CD4-positive, alpha-beta T cell treated with Interleukin-4 for 1 hour (primary cell): ENCODE measurements at regions not wholly inside any gene's neighbourhood (a gene's known extent, or its start where the extent isn't known, plus 50 kb on each side); places are given as distances from the start of the nearest gene placed in this dataset.
A peak's percentile ranks its signal among the peaks of the same experiment; 100 is the strongest.
"Not testable (repeated sequence)": the region's sequence is repeated elsewhere in the genome, so short reads cannot be mapped to it uniquely, and the experiment has no call there.

Experiments used
- DNase-seq, 2 donors: peaks; one replicate each; pipeline ENCODE4 v3.0.0-alpha.2; 2020 to 2022

- no peak for DNase-seq
Measured at GRCh38 chr22:46026899-46027210, 49.9 kb upstream of the WNT7B start.

GRCh38 chr22:46027211-46028105 is 50.5 kb upstream of the WNT7B start:
- no peak for DNase-seq

GRCh38 chr22:46028106-46028991 is 51.4 kb upstream of the WNT7B start:
- DNase-seq, result no peak

- no peak for DNase-seq
Measured at GRCh38 chr22:46029036-46029435, 52.1 kb upstream of the WNT7B start.

- DNase-seq, result no peak
Measured at GRCh38 chr22:46029574-46030200, 52.7 kb upstream of the WNT7B start.

DNA sequence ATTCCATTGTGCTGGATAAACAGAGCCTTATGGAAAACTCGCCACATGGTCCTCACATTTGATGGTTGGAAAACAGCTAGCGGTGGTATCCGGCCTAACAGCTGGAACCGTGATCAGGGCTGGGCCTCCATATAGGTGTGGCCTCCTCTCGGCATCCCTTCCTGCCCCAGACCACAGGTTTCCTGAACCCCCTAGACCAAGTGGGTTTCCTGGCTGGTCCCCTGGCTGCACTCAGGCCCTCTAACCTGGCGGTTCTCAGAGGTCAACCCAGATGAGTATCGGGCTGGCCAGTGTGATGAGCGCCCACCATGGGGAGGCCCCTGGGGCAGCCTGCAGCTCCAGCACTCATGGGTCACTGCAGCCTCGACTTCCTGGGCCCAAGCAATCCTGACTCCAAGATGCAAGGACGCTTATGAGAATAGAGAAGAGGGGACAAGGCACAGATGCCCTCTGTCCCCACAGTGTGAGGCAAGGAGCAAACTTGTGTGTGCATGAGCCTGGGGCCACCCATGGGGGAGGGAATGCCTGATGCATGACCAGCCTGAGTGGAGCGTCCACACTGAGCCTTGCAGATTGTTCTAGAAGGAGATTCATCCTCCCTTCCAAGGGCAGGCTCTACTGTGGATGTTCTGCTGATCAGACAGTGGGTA is 53.4 kb upstream of the WNT7B start:
- no peak for DNase-seq

DNA sequence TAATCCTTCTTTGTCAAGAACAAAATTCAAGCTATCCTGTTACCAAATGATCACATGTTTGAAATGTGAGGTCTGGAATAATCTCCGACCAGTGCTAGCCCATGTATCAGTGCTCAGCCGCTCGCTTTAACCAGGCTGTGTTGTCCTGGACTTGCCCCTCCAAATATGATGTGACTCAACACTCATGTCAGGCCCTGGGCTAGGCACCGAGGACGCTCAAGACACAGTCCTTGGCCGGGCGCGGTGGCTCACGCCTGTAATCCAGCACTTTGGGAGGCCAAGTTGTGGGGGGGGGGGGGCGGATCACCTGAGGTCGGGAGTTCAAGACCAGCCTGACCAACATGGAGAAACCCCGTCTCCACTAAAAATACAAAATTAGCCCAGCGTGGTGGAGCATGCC is 54.1 kb upstream of the WNT7B start:
- no peak for DNase-seq

DNA sequence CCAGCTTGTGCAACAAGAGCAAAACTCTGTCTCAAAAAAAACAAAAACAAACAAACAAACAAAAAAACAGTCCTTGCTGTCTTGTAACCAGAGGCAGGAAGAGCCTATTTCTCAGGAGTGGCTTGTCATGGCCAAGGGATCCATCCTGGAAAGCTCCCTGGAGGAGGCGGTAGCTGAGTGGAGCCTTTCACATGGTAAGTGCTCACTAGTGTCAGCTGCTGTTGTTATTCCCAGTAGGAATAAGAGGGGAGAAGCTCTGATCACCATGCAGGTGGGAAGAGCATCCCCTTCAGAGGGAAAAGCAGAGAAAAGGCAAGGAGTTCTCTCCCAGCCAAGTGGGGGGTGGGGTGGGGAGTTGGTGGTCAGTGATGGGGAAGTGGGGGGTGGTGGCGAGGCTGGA is 54.6 kb upstream of the WNT7B start:
- DNase-seq, result no peak

DNA sequence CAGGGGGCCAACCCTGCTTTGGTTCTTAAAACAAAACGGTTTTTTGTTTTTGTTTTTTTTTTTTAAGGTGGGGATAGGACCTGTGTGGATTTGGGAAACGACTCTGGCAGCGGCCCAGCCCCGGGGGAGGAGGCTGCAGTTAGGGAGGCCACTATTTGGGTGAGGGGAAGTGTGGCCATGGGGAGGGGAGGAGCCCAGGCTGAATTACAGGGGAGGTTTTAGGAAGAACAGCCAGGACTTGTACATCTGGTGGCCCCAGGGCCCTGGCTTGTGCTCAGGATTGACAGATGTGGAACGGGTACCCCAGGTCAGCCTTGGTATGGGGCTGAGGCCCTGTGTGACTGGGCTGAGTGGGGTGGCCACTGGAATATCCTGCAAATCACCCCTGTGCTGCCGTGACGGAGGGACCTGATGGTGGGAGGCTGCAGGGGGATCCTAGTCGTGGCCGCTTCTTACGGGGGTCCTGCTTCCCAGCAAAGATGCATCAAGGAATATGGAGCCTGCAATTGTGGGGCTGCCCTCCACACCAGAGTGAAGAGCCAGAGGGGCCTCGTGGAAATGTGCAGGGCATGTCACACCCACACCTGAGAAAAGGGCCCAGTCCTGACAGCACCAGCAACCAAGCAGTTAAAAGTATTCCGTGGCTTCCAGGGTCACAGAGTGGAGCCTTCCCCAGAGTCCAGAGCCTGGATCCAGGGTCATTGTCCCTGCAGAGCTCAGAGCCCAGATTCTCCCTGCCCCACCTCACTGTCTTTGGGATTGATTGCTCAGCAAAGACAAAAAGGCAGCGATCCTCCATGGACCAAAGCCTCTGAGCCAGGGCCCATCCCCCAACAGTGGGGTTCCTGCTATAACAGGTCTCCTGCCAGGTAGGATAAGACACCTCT is 55.2 kb upstream of the WNT7B start:
- no peak for DNase-seq

DNA sequence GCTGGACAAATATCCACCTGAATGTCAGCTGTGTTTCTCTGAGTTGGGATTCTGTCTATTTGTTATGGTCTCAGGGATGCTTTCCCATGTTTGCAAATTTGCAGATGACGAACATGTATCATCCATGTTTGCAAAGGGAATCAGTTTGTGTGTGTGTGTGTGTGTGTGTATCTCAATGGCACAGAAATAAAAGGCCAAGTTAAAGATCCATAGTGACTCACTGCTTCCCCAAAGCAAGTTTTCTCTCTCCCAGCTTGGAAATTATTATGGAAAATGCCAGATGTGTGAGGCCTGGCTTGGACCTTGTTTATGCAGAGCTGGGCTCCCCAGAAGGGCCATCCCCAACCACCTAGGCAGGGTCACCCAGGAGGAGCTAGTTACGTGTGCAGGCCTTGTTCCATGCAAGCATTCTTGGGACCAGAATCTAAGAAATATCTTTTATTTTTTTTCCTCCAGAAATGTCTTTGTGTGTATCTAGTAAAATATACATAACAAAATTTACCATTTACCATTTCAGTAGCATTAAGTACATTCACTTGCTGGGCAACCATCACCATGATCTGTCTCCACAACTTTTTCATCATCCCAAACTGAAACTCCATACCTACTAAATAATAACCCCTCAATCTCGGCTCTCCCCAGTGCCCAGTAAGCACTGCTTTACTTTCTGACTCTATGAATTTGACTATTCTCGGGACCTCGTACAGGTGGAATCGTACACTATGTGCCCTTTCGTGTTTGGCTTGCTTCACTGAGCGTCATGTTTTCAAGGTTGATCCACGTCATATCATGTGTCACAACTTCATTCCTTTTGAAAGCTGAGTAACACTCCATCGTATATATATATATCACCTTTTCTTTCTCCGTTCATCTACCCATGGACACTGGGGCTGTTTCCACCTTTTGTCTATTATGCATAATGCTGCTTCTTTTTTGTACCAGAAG is 56.6 kb upstream of the WNT7B start:
- no peak for DNase-seq

GRCh38 chr22:46034480-46034879 is 57.5 kb upstream of the WNT7B start:
- not testable (repeated sequence) for DNase-seq

DNA sequence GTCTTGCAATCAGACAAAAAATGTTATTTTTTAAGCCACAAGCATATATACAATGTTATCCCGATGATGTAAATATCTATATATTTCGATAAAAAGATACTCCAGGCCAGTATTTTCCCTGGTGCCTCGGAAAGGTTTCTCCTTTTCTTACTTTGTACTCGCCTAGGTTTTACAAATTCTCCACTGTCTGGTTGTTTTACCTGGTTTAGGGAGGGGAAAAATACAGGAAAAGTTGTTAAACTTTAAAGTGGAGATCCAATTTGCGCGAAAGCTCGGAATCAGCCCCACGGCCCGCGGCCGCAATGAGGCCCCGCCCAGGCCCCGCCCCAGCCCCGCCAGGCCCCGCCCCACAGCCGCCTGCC is 58.4 kb upstream of the WNT7B start:
- DNase-seq, result no peak

DNA sequence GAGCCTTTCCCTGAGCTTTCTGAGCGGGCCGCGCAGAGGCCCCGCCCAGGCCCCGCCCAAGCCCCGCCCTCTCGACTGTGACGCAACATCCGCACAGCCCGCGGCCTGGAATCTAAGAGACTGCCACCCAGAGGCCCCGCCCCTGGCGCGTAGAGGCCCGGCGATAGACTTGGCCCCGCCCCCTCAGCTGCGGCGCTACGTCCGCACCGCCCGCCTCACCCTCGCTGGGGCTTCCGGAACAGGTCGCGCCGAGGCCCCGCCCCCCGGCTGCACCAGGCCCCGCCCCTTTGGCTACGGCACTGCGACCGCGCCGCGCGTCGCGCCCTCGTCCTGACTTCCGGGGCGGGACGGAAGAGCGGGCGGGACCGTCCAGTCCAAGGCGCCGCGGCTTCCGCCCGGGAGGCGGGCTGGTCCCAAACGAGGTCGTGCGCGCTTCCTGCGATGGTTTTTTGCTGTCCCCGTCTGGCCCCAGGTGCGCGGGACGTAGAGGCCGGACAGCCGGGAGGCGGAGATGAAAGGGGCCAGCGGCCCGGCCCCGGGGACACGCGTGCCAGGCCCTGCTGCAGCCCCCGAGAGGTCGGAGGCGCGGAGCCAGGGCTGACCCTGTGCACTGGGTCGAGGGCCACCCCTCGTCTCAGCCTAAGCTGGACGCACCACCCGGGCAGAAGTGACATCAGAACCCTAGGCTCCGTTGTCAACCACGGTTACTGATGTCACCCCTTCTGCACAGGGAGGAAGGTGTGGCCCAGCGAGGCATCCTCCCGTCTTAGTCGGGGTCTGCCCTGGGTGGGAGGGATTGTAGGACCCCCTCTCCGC is 59.0 kb upstream of the WNT7B start:
- DNase-seq, result peak; percentile 100

DNA sequence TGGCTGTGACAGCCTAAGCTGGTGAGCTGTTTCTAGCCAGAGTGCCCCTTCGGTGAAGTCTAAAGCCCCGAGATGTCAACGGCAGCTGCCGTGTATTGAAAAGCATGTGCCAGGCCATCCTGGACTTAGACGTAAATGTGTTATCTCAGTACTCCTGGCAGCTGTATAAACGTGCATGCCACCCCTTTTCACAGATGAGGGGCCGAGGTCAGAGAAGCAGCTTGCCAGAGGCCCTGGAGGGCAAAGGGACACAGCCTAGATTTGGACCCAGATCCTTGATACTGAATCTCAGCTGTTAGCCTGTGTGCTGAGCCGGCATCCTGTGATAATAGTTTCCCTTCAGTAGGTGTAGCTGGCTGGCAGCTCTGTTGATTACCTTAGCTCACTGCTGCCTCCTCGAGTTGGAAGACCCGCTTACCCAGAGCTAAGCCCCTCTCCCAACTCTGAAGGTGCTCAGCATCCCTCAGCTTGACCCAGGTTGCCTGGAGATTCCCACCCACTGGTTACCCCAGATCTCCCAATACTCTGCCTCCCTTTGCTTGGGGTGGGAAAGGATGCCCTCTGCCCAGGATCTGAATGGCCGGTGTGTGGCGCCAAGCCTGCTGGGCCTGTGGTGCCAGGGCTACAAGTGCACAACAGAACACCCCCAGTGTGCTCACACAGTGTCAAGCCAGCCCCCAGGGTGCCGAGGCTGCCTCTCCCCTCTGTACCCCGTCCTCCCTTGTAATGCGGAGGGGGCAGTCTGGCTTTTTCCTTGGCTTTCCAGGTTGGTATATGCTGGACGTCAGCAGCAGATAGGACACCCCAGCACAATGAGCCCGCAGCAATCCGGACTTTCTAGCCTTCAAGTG is 59.8 kb upstream of the WNT7B start:
- DNase-seq, result peak; percentile 66 to 73

GRCh38 chr22:46038174-46038487 is 61.2 kb upstream of the WNT7B start:
- DNase-seq, result no peak

- DNase-seq, result no peak
Measured at GRCh38 chr22:46038516-46039430, 61.8 kb upstream of the WNT7B start.

DNA sequence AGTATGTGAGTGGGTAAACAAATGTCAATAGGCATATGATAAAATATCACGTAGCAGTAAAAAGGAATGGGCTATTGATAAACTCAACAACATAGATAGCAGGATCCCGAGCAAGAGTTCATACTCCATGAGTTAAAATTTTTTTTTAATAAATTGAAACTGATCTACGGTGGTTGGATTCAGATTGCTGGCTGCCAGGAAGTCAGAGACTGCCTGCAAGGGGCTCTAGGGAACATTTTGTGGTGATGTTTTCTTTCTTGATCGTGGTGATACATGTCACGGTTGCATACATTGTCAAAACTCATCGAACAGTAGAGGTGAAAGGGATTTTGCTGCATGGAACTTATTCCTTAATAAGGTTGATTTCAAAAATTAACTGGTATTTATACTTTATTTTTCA is 62.6 kb upstream of the WNT7B start:
- DNase-seq, result no peak
